NOMO-1 (cell line): ENCODE measurements at regions not wholly inside any gene's neighbourhood (a gene's known extent, or its start where the extent isn't known, plus 50 kb on each side); places are given as distances from the start of the nearest gene placed in this dataset.
A peak's percentile ranks its signal among the peaks of the same experiment; 100 is the strongest.
"Not testable (repeated sequence)": the region's sequence is repeated elsewhere in the genome, so short reads cannot be mapped to it uniquely, and the experiment has no call there.

Experiments
- DNase-seq, 2 experiments: peaks; one replicate each; lab custom pipeline; 2025; ENCODE audit not compliant: unreplicated experiment in 2 of 2; lab: John Stamatoyannopoulos, UW

DNA sequence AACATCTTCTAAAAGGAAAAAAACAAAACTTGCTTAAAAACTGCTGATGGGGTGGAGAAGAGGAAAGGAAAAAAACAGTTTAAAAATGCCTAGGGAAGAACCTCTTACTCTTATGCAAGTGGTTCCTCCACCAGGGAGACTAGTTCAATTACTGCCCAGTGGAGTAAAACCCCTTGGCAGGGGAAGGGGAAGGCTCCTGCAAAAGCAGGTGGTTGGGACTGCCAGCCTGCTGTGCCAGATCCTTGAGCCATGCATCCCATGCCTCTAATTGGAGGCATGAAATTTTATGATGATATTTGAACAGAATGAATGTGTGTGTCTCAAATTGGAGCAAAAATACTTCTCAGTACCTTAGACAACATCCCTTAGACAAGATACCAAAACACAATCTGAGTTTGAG, 118.8 kb downstream of the FSCB start:
- DNase-seq, result no peak

DNA sequence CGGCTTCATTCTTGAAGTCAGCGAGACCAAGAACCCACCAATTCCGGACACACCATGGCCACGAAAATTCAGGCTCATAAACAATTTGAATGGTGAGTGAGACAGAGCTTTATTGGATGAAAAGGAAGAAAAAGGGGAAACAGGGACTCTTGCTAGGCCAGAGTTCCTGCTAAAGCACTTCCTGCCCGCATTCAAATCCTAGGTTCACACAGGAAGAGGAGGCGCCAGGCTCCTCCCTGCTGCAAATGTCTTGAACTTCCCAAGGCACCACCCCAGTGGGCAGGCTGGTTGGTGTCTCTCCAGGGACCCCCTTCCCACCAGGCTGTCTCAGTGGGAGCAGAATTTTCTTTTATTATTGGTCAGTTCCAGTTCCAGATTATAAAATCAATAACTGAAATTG, 121.2 kb downstream of the FSCB start:
- no peak for DNase-seq

DNA sequence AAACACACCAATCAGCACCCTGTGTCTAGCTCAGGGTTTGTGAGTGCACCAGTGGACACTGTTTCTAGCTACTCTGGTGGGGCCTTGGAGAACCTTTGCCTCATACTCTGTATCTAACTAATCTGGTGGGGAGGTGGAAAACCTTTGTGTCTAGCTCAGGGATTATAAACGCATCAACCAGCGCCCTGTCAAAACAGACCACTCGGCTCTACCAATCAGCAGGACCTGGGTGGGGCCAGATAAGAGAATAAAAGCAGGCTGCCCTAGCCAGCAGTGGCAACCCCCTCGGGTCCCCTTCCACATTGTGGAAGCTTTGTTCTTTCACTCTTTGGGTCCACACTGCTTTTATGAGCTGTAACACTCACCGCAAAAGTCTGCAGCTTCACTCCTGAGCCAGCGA, 121.8 kb downstream of the FSCB start:
- not testable (repeated sequence) for DNase-seq

DNA sequence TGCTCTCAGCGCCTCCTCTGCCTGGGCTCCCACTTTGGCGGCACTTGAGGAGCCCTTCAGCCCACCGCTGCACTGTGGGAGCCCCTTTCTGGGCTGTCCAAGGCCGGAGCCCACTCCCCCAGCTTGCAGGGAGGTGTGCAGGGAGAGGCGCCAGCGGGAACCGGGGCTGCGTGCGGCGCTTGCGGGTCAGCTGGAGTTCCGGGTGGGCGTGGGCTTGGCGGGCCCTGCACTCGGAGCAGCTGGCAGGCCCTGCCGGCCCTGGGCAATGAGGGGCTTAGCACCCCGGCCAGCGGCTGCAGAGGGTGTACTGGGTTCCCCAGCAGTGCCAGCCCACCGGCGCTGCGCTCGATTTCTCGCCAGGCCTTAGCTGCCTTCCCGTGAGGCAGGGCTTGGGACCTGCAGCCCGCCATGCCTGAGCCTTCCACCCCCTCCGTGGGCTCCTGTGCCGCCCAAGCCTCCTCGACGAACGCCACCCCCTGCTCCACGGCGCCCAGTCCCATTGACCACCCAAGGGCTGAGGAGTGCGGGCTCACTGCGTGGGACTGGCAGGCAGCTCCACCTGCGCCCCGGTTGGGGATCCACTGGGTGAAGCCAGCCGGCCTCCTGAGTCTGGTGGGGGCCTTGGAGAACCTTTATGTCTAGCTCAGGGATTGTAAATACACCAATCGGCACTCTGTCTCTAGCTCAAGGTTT, 122.3 kb downstream of the FSCB start:
- not testable (repeated sequence) for DNase-seq

DNA sequence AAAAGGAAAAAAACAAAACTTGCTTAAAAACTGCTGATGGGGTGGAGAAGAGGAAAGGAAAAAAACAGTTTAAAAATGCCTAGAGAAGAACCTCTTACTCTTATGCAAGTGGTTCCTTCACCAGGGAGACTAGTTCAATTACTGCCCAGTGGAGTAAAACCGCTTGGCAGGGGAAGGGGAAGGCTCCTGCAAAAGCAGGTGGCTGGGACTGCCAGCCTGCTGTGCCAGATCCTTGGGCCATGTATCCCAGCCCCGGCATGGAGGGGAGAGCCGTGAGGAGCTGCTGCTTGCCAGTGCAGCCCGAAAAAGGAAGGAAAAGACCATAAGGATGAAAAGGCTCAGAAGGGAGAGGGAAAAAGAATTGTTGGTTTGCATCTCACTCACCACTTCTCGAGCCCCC, 123.0 kb downstream of the FSCB start:
- no peak for DNase-seq

DNA sequence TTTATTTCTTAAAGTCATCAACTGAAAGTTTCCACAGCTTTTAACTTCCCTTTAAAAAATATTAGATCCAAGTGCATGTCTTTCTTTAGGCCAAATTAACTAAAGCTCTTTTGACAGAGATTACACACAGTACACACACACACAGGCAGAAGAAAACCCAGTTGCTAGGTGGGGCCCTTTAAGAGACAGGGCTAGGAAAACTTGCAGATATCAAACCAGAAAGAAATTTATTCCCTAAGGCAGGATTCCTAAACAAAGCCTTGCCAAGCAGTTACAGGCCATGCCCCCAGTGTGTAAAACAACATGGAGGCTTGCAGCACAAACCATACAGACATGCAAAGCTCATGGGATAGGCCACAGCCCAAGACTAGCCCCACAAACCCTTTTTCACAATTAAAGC, 123.4 kb downstream of the FSCB start:
- no peak for DNase-seq

DNA sequence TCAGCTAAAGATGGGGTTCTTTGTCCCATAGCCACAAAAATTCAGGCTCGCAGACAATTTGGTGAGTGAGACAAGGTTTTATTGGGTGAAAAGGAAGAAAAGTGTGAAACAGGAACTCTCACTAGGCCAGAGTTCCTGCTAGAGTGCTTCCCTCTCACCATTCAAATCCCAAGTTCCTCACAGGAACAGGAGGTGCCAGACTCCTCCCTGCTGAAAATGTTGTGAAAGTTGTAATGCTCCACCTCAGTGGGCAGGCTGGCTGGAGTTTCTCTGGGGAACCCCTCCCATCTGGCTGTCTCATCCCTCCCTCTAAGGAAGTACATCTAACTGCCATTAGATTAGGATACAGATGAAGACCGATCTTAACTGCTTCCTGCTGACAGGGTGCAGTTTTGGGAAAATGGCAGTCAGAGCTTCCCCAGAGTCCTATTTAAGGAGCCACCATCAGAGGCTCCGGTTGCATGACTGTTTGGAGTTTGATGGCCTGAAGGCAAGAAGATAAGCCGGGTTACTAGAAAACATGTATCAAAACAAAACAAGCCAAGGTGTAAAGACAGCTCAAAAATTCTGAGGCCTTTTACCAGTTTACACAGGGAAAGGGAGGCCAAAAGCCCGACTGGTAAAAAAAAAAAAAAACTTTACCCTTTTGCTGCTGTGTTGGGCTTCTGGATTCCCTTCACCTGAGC, 127.6 kb downstream of the FSCB start:
- no peak for DNase-seq

DNA sequence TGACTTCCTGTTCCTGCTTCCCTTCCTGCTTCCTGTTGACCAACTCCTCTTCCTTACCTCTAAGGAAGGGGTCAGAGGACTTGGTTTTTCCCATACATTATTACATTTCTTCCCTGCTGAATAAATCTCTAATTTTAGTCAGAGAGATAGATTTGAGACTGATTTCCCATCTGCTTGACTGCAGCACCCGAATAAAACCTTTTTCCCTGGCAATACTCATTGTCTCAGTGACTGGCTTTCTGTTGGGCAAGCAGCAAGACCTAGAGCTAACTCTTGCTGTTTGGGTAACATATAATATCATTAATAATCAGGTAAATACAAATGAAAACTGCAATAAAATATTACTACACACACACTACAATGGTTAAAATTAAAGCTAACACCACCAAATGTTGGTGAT, 132.2 kb downstream of the FSCB start:
- DNase-seq, result no peak

DNA sequence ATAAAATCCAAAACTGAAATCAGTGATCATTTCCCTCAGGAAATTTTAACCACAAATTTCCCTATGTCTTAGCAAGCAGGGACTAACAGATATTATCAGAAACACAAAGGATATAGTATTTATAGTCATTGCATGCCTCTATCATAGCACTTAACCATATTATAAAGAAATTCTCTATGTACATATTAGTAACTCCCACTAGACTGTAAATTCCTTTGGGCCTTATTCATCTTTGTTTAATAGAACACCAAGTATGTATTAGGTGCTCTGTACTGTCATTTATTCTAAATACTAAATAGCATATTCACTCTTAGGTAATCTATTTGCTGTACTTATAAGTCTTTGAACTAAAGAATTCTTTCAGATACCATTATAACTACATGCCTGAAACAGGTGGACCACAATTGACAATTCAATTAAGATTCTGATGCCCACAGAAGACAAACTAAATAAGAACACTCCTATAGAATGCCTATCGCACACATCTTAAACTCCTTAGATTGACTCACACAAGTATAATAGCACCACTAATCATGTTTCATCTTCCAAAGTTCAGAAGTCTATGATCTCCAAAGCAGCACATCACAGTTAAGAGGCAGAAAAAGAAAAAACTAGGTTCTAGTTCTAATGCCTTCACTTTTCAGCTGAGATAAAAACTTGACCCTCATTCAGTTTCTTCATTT, 134.1 kb downstream of the FSCB start:
- no peak for DNase-seq

DNA sequence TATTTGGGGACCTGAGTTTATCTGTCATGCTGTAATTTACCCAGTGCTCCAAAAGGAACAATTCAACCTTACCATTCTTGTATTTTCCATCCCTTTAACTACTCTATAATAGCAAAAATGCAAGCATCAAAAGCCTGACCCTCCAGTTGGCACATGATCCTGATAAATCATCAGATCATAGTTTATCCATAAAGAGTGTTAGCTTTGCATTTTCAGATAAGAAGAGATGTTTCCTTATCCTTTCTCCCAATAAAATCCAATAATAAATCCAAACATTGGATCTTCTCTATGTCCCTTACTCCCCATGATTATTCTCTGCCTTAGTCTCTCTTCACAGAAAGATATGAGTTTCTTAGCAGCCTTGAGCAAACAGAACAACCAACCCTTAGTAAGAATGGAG, 134.9 kb downstream of the FSCB start:
- no peak for DNase-seq

DNA sequence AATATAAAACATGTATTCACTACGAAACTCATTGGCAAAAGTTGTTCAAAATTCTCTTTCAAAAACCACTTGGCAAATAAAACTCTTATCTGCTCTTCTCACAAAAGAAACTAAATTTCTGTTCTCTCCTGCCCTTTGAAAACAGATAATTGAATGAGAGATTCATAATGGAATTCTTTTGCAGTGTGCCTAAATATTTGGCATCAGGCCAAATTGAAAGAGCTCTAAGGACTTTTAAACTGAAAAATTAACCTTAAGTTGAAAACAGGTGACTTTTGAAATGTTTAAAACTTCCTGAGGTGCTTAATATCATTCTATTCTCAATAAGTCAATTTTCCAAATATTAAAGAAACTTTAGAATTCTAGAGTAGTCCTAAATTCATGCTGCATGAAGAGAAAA, 136.4 kb downstream of the FSCB start:
- no peak for DNase-seq

DNA sequence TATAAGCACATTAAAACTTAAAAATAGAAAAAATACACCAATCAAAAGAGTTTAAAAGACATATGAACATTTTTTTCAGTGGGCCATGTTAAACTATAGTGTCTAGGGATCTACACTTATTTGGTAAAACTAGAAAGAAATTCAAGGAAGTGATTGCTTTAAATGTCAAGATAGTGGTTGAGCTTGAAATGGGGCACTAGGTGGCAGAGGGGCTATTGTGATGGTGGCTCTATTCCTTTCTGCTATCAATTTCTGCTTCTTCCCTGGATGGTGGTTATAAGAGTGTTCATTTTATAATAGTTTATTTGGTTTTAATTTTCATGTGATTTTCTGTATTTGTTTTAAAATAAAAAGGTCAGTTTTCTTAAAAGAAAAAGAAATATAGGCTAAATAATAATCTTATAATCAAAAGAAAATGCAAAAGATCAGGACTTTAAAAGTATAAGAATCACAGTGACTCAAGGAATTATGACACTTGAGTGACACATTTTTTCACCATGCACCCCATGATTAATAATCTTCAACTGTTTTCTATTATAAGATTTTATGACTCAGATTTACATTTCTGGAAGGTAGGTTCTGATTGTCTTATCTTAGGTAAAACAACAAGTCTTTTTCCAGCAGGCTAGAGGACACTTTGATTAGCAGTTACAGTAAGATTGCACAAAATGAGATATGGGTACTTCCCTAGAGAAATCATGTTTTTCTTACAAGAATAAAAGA, 137.5 kb downstream of the FSCB start:
- no peak for DNase-seq

DNA sequence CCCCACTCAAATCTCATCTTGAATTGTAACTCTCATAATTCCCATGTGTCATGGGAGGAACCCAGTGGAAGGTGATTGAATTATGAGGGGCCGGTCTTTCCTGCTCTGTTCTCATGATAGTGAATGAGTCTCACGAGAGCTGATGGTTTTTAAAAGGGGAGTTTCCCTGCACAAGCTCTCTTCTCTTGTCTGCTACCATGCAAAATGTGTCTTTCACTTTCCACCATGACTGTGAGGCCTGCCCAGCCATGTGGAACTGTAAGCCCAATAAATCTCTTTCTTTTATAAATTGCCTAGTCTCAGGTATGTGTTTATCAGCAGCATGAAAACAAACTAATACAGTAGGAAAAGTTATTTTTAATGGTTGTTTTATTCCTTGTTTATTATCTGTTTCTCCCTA, 146.0 kb downstream of the FSCB start:
- DNase-seq, result no peak

DNA sequence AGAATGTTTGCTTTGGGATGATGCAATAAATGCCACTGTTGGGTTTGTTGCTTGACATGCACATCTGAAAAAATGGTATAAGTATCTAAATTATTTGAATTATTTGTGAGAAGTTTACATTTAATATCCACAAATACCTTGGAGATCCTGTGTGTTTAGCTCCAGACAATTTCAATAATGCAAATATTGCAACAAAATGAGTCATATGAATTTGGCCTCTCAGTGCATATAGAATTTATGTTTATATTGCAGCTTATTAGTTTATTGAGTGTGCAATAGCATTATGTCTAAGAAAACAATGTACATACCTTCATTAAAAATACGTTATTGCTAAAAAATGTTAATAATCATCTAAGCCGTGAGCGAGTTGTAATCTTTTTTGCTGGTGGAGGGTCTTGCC, 153.3 kb downstream of the FSCB start:
- no peak for DNase-seq

DNA sequence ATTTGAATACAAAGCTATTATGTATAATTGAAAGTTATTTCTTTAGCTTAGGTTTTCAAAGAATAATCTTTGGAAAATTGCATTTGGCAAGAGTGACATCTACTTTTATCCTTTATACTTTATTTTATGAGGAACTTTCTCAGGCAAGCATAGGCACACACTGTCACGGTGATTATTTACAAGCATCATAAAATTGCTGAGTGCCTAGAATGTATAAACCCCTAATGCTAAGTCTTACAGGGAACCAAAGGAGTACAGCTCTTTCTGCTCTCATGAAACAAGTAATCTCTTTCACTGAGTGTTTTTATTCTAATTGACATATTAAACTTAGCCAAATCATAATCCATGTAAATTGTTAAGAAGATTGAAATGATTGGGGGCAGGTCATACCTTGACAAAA, 154.9 kb downstream of the FSCB start:
- no peak for DNase-seq

DNA sequence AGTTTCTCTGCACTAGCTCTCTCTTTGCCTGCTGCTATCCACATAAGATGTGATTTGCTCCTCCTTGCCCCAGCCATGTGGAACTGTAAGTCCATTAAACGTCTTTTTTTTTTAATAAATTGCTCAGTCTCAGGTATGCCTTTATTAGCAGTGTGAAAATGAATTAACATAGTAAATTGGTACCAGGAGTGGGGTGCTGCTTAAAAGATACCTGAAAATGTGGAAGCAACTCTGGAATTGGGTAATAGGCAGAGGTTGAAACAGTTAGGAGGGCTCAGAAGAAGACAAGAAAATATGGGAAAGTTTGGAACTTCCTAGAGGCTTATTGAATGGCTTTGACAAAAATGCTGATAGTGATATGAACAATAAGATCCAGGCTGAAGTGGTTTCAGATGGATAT, 159.8 kb downstream of the FSCB start:
- no peak for DNase-seq

DNA sequence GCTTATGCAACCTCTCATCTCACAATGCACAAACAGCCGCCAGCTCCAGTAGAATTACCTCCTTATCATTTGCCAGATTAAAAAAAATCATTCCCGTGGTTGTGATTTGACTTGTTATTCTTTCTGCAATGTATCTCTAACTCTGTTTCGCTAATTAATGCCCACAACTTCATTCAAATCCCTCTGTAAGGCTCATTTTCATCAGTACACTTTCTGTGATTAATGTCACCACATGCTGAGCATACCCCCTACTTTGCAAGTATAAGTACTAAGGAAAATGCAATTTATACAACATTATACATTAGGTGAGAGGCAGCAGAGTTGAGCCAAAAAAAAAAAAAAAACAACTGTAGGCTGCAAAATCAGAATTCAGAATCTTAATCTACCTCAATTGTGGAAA, 166.0 kb downstream of the FSCB start:
- no peak for DNase-seq

DNA sequence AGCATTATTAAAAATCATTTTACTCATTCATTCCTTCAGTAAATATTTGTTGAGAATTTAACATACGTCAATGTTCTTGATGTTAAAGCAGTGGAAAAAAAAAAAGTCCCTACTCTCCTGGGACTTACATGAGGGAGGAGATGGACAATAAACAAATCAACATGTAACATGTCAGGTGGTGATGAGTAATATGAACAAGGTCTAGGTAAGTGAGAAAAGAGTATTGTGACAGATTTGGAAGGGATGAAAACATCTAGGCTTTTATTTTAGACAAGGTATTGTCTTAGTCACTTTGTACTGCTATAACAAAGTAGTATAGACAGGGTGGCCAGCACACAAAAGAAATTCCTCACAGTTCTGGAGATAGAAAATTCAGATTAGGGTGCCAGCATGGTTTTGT, 167.2 kb downstream of the FSCB start:
- DNase-seq, result no peak

DNA sequence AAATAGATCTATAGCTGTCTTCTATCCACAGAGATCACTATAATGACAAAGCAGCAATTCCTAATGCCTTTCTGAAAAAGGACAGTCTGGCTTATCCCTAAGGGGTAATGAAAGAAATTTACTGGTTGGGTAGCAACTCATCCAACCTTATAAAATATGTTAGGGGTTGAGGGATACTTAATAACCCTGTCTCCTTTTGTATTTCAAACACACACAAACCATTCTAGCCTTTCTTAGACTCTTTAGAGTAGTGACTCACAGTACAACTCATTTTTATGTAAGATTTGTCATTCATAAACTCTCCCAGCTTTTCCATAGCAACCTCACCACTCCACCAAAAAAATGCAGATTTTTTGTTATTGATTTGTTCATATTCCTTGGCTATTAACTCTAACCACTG, 167.9 kb downstream of the FSCB start:
- no peak for DNase-seq

DNA sequence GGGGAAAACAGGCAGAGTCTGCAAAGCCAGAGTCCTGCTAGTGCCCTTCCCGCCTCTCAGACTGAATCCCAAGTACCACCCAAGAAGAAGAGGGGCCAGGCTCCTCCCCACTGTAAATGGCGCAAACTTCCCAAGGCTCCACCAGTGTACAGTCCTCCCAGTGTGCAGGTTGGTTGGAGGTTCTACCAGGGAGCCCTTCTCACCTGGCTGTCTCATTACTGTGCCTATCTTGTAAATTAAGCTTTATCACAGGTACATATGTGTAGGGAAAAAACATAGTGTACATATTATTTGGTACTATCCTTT, 189.7 kb downstream of the FSCB start:
- no peak for DNase-seq

DNA sequence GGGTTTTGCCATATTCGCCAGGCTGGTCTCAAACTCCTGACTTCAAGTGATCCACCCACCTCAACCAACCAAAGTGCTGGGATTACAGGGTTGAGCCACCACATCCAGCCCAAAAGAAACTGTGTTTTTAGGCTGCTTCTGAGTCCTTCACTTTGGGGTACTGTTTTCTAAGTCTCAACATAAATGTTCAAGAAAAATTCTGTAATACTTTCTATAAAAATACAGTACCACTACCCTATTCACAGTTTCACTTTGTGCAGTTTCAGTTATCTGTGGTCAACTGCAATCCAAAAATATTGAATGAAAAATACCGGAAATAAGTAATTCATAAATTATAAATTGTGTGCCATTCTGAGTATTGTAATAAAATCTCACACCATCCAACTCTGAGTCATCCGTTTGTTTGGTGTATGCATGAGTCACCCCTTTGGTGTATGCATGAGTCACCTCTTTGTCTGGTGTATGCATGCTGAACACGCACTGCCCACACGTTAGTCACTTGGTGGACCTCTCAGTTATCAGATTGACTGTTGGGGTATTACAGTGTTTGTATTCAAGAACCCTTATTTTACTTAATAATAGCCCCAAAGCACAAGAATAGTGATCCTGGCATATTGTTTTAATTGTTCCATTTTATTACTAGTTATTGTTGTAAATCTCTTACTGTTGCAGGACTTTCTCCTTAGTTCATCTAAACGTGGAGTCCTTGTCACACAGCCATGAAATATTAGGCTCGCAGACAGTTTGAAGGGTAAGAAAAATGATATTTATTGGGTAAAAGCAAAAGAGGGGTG, 190.2 kb downstream of the FSCB start:
- peak in 1 of 2 experiments; percentile 9 for DNase-seq
